ENCODE measurements at regions not wholly inside any gene's neighbourhood (a gene's known extent, or its start where the extent isn't known, plus 50 kb on each side); places are given as distances from the start of the nearest gene placed in this dataset.
"Not testable (repeated sequence)": the region's sequence is repeated elsewhere in the genome, so short reads cannot be mapped to it uniquely, and the experiment has no call there.

GRCh38 chr18:8980918-8981317 lies 121.6 kb upstream of the NDUFV2 start:
- CTCF ChIA-PET = interaction anchor here (1.4 to 3.7 kb wide), 2 partner anchors 11 to 327 kb away, joined by 3 to 22 read pairs; no protein-coding TSS in a partner anchor
- Mint-ChIP-seq H3K27me3 (ENCODE audit: low read depth) (no peaks in the 10 kb centered on the region), H3K27ac (no peak overlapping the region), H3K4me3 (no peak overlapping the region), H3K9me3 (no peaks in the 10 kb centered on the region), H3K36me3 (ENCODE audit: low read depth) (no peaks in the 10 kb centered on the region), H3K4me1 (ENCODE audit: low read depth) (no peaks in the 10 kb centered on the region)
- DNase-seq = no peak
- intact Hi-C loops (cut with micrococcal nuclease) = no loop called here

DNA sequence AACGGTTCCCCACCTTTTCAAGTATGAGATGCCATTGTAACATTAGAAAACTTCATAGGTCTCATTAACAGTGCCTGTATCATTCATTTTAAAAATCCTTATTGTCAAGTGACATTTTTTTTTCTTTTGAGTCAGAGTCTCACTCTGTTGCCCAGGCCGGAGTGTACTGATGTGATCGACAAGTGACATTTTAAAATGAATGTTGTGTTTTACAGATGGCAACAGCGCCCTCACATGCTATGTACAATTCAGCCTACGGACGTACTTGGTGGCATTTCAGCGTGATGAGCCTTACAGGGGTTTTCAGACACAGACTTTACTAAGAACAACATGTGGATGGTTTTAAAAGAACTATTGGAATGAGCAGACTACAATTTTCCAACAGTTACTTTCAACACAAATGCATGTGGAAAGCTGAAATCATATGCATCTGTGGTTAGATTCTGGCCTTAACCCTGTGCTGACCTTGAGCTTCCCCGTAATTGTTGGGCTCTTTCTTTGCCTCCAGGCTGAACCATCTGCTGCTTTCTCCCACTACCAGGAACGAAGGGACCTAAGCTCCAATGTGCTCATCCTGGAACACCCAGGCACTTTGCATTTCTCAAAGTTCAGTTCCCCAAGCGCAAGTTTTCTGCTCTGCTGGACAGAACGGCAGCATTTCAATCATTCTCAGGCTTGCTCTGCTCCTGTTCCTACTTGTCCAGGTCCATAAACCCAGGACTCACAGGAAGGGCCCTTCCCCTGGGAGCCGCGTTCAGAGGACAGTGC lies 119.9 kb upstream of the NDUFV2 start:
- no peaks in the 10 kb centered on the region for H3K4me1 Mint-ChIP-seq (ENCODE audit: low read depth)
- no peaks in the 10 kb centered on the region for H3K36me3 Mint-ChIP-seq (ENCODE audit: low read depth)
- no peaks in the 10 kb centered on the region for H3K9me3 Mint-ChIP-seq
- no peak overlapping the region for H3K4me3 Mint-ChIP-seq
- DNase-seq = peak; percentile 55
- CTCF ChIA-PET = interaction anchor here (0.7 to 3.7 kb wide), 7 partner anchors 10 to 328 kb away, joined by 3 to 22 read pairs (median 3); partner anchors contain the start of gene MTCL1
- intact Hi-C loops (cut with micrococcal nuclease) = loop anchor here (1.0 kb wide), 2 partner anchors 286 to 328 kb away; no protein-coding TSS in a partner anchor
- no peak overlapping the region for H3K27ac Mint-ChIP-seq
- no peaks in the 10 kb centered on the region for H3K27me3 Mint-ChIP-seq (ENCODE audit: low read depth)

DNA sequence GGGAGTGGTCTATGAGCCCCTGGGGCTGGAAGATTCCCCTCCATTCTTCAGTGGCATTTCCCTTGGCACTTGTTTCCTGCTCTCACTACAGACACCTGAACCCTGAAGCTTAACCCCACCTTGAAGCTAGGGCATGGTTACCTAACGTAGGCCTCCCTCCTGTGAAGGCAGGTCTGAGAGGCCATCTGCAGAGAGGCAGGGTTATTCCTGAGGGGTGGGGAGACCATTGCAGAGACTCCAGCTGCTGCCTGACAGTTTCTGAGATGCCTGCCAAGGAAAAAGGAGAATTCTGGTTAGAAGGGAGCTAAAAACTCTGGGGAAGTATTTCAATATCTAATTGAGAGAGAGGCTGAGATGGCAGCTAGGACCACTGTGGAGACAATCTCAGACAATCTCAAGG lies 119.3 kb upstream of the NDUFV2 start:
- Mint-ChIP-seq H3K27ac (no peak overlapping the region), H3K36me3 (ENCODE audit: low read depth) (no peaks in the 10 kb centered on the region), H3K4me3 (no peak overlapping the region), H3K27me3 (ENCODE audit: low read depth) (no peaks in the 10 kb centered on the region), H3K9me3 (no peaks in the 10 kb centered on the region), H3K4me1 (ENCODE audit: low read depth) (no peaks in the 10 kb centered on the region)
- intact Hi-C loops (cut with micrococcal nuclease) = no loop called here
- DNase-seq = no peak
- CTCF ChIA-PET = interaction anchor here (0.8 to 3.7 kb wide), 6 partner anchors 9 to 342 kb away, joined by 3 to 22 read pairs (median 6); partner anchors contain the start of gene MTCL1

GRCh38 chr18:8984131-8984721 lies 118.3 kb upstream of the NDUFV2 start:
- no peak overlapping the region for H3K27ac Mint-ChIP-seq
- DNase-seq = no peak
- CTCF ChIA-PET = interaction anchor here (0.6 to 3.7 kb wide), 9 partner anchors 12 to 476 kb away, joined by 3 to 22 read pairs (median 5); no protein-coding TSS in a partner anchor
- no peaks in the 10 kb centered on the region for H3K9me3 Mint-ChIP-seq
- peaks cover 3% of the 10 kb centered on the region for H3K27me3 Mint-ChIP-seq (ENCODE audit: low read depth)
- no peak overlapping the region for H3K4me3 Mint-ChIP-seq
- no peaks in the 10 kb centered on the region for H3K4me1 Mint-ChIP-seq (ENCODE audit: low read depth)
- intact Hi-C loops (cut with micrococcal nuclease) = no loop called here
- H3K36me3 Mint-ChIP-seq (ENCODE audit: low read depth) = no peaks in the 10 kb centered on the region

GRCh38 chr18:8987241-8987640 lies 115.3 kb upstream of the NDUFV2 start:
- Mint-ChIP-seq H3K4me1 (ENCODE audit: low read depth) (no peaks in the 10 kb centered on the region), H3K4me3 (no peak overlapping the region), H3K27ac (no peak overlapping the region), H3K9me3 (no peaks in the 10 kb centered on the region), H3K36me3 (ENCODE audit: low read depth) (no peaks in the 10 kb centered on the region), H3K27me3 (ENCODE audit: low read depth) (peaks cover 4% of the 10 kb centered on the region)
- intact Hi-C loops (cut with micrococcal nuclease) = loop anchor here (5.0 kb wide), 1 partner anchor 510 kb away; no protein-coding TSS in a partner anchor
- no peak for DNase-seq
- CTCF ChIA-PET = interaction anchor here (0.8 to 4.6 kb wide), 25 partner anchors 8 to 338 kb away, joined by 3 to 53 read pairs (median 4); no protein-coding TSS in a partner anchor

GRCh38 chr18:8988260-8988871 lies 114.1 kb upstream of the NDUFV2 start:
- Mint-ChIP-seq H3K27ac (no peak overlapping the region), H3K4me1 (ENCODE audit: low read depth) (no peaks in the 10 kb centered on the region), H3K4me3 (no peak overlapping the region), H3K27me3 (ENCODE audit: low read depth) (peaks cover 6% of the 10 kb centered on the region), H3K9me3 (no peaks in the 10 kb centered on the region), H3K36me3 (ENCODE audit: low read depth) (no peaks in the 10 kb centered on the region)
- intact Hi-C loops (cut with micrococcal nuclease) = loop anchor here (1.0 to 5.0 kb wide), 3 partner anchors 292 to 511 kb away; no protein-coding TSS in a partner anchor
- DNase-seq = peak; percentile 71
- CTCF ChIA-PET = interaction anchor here (0.6 to 4.6 kb wide), 39 partner anchors 8 to 630 kb away, joined by 3 to 53 read pairs (median 3); no protein-coding TSS in a partner anchor

DNA sequence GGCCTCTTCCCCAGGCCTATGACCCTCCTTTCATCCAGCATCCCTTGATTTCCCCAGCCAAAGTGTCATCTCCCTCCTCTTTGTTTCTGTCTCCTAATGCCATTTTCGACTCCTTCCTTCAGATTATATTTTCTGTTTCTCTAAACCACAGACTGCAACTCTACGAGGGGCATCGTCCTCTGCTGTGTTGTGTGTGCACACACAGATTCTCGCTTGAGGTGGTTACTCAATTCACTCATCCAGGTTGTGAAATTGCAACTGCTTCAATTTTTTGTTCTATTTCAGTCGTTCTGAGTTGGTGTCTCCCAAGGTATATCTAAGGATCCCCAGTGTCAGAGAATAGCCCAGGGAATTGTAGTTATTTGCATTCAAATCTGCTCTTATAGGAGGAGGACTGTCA lies 113.5 kb upstream of the NDUFV2 start:
- Mint-ChIP-seq H3K36me3 (ENCODE audit: low read depth) (no peaks in the 10 kb centered on the region), H3K9me3 (no peaks in the 10 kb centered on the region), H3K4me1 (ENCODE audit: low read depth) (no peaks in the 10 kb centered on the region), H3K27me3 (ENCODE audit: low read depth) (peaks cover 8% of the 10 kb centered on the region), H3K4me3 (no peak overlapping the region), H3K27ac (no peak overlapping the region)
- intact Hi-C loops (cut with micrococcal nuclease) = loop anchor here (5.0 kb wide), 1 partner anchor 512 kb away; no protein-coding TSS in a partner anchor
- no peak for DNase-seq
- CTCF ChIA-PET = interaction anchor here (1.1 to 4.6 kb wide), 6 partner anchors 10 to 620 kb away, joined by 3 to 53 read pairs (median 7); no protein-coding TSS in a partner anchor

DNA sequence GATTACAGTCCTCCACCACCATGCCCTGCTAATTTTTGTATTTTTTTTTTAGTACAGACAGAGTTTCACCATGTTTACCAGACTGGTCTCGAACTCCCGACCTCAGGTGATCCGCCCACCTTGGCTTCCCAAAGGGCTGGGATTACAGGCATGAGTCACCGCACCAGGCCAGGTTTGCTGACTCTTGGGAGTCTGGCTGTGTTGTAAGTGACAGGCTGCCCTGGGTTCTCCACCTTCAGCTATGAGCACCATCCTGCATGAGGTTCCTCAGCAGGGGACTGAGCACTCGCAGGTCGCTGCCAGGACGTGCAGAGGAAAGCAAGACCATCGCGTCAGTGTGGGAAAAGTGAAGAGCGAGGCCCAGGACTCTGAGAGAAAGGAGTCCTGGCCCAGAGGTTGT lies 112.6 kb upstream of the NDUFV2 start:
- CTCF ChIA-PET = interaction anchor here (4.6 kb wide), 1 partner anchor 295 kb away, joined by 53 read pairs; no protein-coding TSS in a partner anchor
- Mint-ChIP-seq H3K27me3 (ENCODE audit: low read depth) (peaks cover 8% of the 10 kb centered on the region), H3K27ac (no peak overlapping the region), H3K4me3 (no peak overlapping the region), H3K4me1 (ENCODE audit: low read depth) (no peaks in the 10 kb centered on the region), H3K9me3 (no peaks in the 10 kb centered on the region), H3K36me3 (ENCODE audit: low read depth) (no peaks in the 10 kb centered on the region)
- intact Hi-C loops (cut with micrococcal nuclease) = loop anchor here (5.0 kb wide), 1 partner anchor 513 kb away; no protein-coding TSS in a partner anchor
- no peak for DNase-seq

- H3K4me3 Mint-ChIP-seq = no peak overlapping the region
- H3K4me1 Mint-ChIP-seq (ENCODE audit: low read depth) = no peaks in the 10 kb centered on the region
- H3K27me3 Mint-ChIP-seq (ENCODE audit: low read depth) = peaks cover 8% of the 10 kb centered on the region
- no peaks in the 10 kb centered on the region for H3K9me3 Mint-ChIP-seq
- intact Hi-C loops (cut with micrococcal nuclease) = no loop called here
- no peak overlapping the region for H3K27ac Mint-ChIP-seq
- no peak for DNase-seq
- CTCF ChIA-PET = interaction anchor here (0.8 kb wide), 1 partner anchor 75 kb away, joined by 3 read pairs; no protein-coding TSS in a partner anchor
- H3K36me3 Mint-ChIP-seq (ENCODE audit: low read depth) = no peaks in the 10 kb centered on the region
Measured at GRCh38 chr18:8990276-8991031, 112.0 kb upstream of the NDUFV2 start.

DNA sequence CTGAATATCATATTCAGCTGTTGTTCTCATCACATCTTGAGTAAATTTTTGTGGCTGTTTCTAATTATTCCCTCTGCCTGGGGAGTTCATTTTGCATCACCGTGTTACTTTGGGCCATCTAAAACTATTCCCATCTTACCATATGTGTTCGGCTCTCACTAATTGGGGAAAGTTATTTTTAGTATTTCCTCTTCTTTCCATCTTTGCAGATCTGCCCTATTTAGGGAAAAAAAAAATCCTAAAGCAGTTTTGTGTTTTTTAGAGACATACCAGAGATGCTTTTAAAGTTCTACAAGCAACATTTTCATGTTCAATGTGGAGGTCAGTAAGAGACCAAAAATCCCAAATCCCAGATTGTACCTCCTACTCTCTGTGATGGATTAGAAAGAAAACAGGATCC lies 111.3 kb upstream of the NDUFV2 start:
- no peak overlapping the region for H3K27ac Mint-ChIP-seq
- CTCF ChIA-PET = interaction anchor here (0.8 to 1.5 kb wide), 2 partner anchors 75 to 337 kb away, joined by 3 to 6 read pairs; no protein-coding TSS in a partner anchor
- peaks cover 8% of the 10 kb centered on the region for H3K27me3 Mint-ChIP-seq (ENCODE audit: low read depth)

GRCh38 chr18:8992500-8992899 lies 110.0 kb upstream of the NDUFV2 start:
- H3K4me3 Mint-ChIP-seq, H3K9me3 Mint-ChIP-seq: not testable (repeated sequence)
- CTCF ChIA-PET = interaction anchor here (1.5 to 1.9 kb wide), 2 partner anchors 10 to 339 kb away, joined by 6 read pairs; no protein-coding TSS in a partner anchor

More for the DNA sequence above, 111.3 kb upstream of the NDUFV2 start:
- no peaks in the 10 kb centered on the region for H3K4me1 Mint-ChIP-seq (ENCODE audit: low read depth)
- no peak overlapping the region for H3K4me3 Mint-ChIP-seq
- H3K9me3 Mint-ChIP-seq = no peaks in the 10 kb centered on the region
- no peak for DNase-seq
- intact Hi-C loops (cut with micrococcal nuclease) = no loop called here
- no peaks in the 10 kb centered on the region for H3K36me3 Mint-ChIP-seq (ENCODE audit: low read depth)

More at GRCh38 chr18:8992500-8992899, 110.0 kb upstream of the NDUFV2 start:
- intact Hi-C loops (cut with micrococcal nuclease); H3K4me1 Mint-ChIP-seq (ENCODE audit: low read depth); DNase-seq; H3K27ac Mint-ChIP-seq; H3K36me3 Mint-ChIP-seq (ENCODE audit: low read depth); H3K27me3 Mint-ChIP-seq (ENCODE audit: low read depth): not testable (repeated sequence)
